ENCODE measurements at regions not wholly inside any gene's neighbourhood (a gene's known extent, or its start where the extent isn't known, plus 50 kb on each side); places are given as distances from the start of the nearest gene placed in this dataset.

GRCh38 chr14:26382901-26383685, 214.7 kb downstream of the NOVA1 start:
- Histone ChIP-seq H2BK120ac (ENCODE audit: low read depth, low read length, poor library complexity, severe bottlenecking) (no peak overlapping the region), H3K23me2 (ENCODE audit: insufficient read length, low read depth, low read length, poor library complexity, severe bottlenecking) (no peaks in the 10 kb centered on the region), H3K79me1 (ENCODE audit: insufficient read depth, low read depth, low read length, poor library complexity, severe bottlenecking) (no peaks in the 10 kb centered on the region), H2BK20ac (ENCODE audit: low read depth, low read length, poor library complexity, severe bottlenecking) (no peak overlapping the region), H3K27ac (ENCODE audit: insufficient read length, low read depth, low read length) (no peak overlapping the region), H2BK12ac (ENCODE audit: insufficient read length, low read depth, low read length) (no peak overlapping the region), H3K4me1 (ENCODE audit: insufficient read depth, low read length) (no peaks in the 10 kb centered on the region), H3K18ac (ENCODE audit: insufficient read length, low read depth, low read length) (no peak overlapping the region), H4K20me1 (ENCODE audit: control insufficient read depth, insufficient read depth, insufficient read length) (no peaks in the 10 kb centered on the region), H3K23ac (ENCODE audit: insufficient read length, low read depth, low read length) (no peak overlapping the region), H2BK15ac (ENCODE audit: low read depth, low read length) (no peak overlapping the region), H3T11ph (ENCODE audit: low read length) (no peak overlapping the region), H2AK5ac (ENCODE audit: insufficient read length, low read length) (no peak overlapping the region), H3K9ac (ENCODE audit: extremely low read depth, insufficient read length, low read length) (no peak overlapping the region), H3K56ac (ENCODE audit: insufficient read length, low read depth, low read length) (no peak overlapping the region), H3K9me3 (ENCODE audit: control insufficient read depth, low read depth, low read length) (peaks cover 12% of the 10 kb centered on the region), H3K27me3 (ENCODE audit: insufficient read depth, low read length) (no peaks in the 10 kb centered on the region), H3K14ac (ENCODE audit: insufficient read depth, low read length) (no peak overlapping the region), H4K8ac (replicated peaks; ENCODE audit: insufficient read length, low read depth, low read length) (no peak overlapping the region), H3K4ac (ENCODE audit: low read depth, low read length) (no peak overlapping the region), H4K5ac (ENCODE audit: insufficient read length, low read depth, low read length) (no peak overlapping the region), H2BK5ac (ENCODE audit: insufficient read length, low read length) (no peak overlapping the region), H2AFZ (ENCODE audit: low read length) (no peak overlapping the region), H3K79me2 (ENCODE audit: insufficient read depth, low read length) (no peaks in the 10 kb centered on the region), H4K91ac (ENCODE audit: insufficient read length, low read depth, low read length) (no peak overlapping the region), H3K4me2 (ENCODE audit: insufficient read depth, insufficient read length, low read length) (no peak overlapping the region)
- Mint-ChIP-seq H3K27ac (no peak overlapping the region), H3K4me3 (no peak overlapping the region), H3K9me3 (peaks cover 12 to 19% of the 10 kb centered on the region in 2 experiments; a peak in 4 of 5 replicates), H3K27me3 (ENCODE audit: low read depth) (no peaks in the 10 kb centered on the region), H3K36me3 (ENCODE audit: insufficient read depth in 1 of 3, low read depth in 3 of 3) (peaks cover 9 to 17% (median 12%) of the 10 kb centered on the region in 3 experiments), H3K4me1 (peaks cover 6 to 11% of the 10 kb centered on the region in 2 experiments; a peak in 3 of 4 replicates)
- no CpG with 5 or more reads among the region's 6 CpGs for WGBS (ENCODE audit: extremely low coverage, insufficient read length, low lambda C conversion rate)
- TF ChIP-seq CTCF (conservative IDR thresholded peaks at IDR 0.05), result no peak
- DNase-seq, result no peak

Measured in H9 (cell line).